ENCODE measurements at regions not wholly inside any gene's neighbourhood (a gene's known extent, or its start where the extent isn't known, plus 50 kb on each side); places are given as distances from the start of the nearest gene placed in this dataset. TPM values are rescaled to one million over a fixed set of nuclear protein-coding genes. Genes with fewer than 3 reads are reported as not detected.

DNA sequence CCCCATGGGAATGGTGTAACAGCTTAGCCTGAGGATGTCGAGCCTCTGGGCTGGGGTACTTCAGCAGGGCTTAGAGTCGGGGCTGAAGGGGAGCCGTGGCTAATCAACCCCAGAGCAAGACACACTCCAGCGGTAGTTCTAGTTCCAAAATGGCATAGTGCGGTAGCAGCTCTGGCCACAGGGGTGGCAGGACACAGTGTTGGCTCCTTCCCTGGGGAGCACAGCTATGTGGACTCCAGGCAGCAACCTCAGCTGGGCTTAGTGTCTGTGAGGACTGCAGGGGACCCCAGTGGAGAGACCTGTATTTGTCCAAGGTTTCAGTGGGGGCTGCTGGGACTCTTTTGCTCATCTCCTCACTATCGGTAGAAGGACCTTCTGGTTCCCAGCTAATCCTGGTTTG is 70.8 kb upstream of the PCDH20 start:
- no peak for DNase-seq (ENCODE audit: low spot score)

DNA sequence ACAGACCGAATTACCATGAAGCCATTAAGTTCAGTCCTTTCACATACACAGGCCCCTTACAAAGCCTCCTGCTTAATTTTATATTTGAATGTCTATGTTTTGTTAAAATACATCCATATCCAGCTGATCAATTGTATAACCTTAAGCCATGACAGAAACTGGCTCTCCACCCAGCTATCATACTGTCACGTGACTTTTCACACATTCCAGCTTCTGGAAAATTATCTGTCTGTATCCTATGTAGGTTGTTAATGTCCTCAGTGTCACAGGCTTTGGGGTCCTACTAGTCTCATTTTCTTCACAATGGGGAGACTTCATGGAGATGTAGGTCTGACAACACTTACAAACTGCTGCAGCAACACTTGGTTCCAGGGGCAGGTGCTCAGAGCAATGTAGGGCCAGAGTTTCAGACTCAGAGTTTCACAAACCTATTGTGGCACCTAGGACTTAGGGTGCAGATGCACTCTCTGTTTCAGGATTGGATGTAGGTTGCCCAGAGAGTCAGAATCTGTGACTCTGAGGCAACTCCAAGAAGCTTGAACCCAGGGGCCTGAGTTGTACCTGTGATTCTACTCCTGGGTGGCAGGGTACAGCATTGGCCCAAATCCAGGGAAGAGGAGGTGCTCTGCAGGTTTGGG is 69.6 kb upstream of the PCDH20 start:
- no peak for DNase-seq (ENCODE audit: low spot score)

DNA sequence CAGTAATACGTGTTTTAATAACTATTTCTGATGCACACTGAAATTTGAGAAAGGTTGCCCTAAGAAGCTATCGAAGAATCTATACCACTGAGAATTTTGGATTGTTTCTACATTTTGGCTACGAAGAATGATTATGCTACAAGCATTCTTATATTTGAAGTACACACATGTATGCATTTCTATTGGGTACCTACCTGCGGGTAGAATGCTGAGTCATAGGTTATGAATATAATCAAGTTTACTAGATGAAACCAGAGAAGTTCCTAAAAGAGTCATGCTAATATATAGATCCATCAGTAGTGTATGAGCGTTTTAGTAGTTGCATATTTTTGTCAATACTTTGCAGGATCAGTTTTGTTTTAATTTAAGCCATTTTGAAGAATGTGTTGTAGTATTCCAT is 62.0 kb upstream of the PCDH20 start:
- DNase-seq (ENCODE audit: low spot score): no peak

DNA sequence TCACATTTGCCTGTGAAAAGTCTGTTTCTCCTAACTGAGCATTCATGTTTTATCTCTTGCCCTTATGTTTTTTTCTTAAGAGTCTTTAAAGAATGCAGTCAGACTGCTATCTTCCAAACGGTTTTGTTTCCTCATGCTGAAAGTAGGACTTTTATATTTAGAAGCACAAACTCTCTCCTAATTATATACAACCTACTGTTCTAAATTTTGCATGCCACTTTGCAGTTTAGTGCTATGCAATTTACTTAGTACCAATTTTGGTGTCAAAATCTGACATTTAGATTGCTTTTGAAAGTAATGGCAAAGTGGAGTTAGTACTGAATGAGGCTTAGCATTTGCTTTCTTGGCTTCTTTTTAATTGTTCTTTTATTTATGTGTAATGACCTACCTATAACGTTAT is 55.1 kb upstream of the PCDH20 start:
- DNase-seq (ENCODE audit: low spot score): no peak

DNA sequence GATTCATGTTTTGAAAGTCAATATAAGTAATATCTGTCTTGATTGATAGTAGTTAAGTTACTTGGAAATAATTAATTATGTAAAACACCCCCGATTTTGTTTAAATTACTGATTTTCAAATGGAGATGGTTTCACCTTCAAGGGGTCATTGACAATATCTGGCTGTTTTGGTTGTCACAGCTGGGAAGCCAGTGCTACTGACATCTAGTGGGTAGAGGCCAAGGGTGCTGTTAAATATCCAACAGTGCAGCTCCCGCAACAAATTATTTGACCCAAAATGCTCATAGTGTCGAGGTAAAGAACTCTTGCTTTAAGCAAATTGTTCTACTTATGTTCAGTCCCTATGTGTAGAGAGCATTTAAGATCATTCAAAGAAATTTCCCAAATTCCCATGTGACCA is 50.6 kb upstream of the PCDH20 start:
- no peak for DNase-seq (ENCODE audit: low spot score)

Small RNA genes lying in the stretch of these regions (microRNA-seq; reads per million reads assigned to microRNA genes)
- gene MIR4704 (ENCODE audit: borderline number of aligned reads) (not detected), gene MIR548X2 (ENCODE audit: borderline number of aligned reads) (not detected)

All from mesenteric fat pad (tissue), 1 donor.